Neural progenitor cell (in vitro differentiated cells): ENCODE measurements at regions not wholly inside any gene's neighbourhood (a gene's known extent, or its start where the extent isn't known, plus 50 kb on each side); places are given as distances from the start of the nearest gene placed in this dataset.
"Not testable (repeated sequence)": the region's sequence is repeated elsewhere in the genome, so short reads cannot be mapped to it uniquely, and the experiment has no call there.

Experiments
- EZH2phosphoT487 ChIP-seq: fragments of 200-600 bp; sonication (generic); IDR thresholded peaks from 2 replicates; pipeline ENCODE4 v1.6.1; 2017; ENCODE audit warnings: antibody characterized with exemption
- TF ChIP-seq, protein P1 (sequence below): fragments of 200-600 bp; sonication (generic); IDR thresholded peaks from 2 replicates; pipeline ENCODE4 v1.5.1; 2017; ENCODE audit warnings: antibody characterized with exemption, mild to moderate bottlenecking

GRCh38 chr1:121066925-121067324 is 117.2 kb downstream of the FAM72B start:
- TF ChIP-seq, protein P1, sequence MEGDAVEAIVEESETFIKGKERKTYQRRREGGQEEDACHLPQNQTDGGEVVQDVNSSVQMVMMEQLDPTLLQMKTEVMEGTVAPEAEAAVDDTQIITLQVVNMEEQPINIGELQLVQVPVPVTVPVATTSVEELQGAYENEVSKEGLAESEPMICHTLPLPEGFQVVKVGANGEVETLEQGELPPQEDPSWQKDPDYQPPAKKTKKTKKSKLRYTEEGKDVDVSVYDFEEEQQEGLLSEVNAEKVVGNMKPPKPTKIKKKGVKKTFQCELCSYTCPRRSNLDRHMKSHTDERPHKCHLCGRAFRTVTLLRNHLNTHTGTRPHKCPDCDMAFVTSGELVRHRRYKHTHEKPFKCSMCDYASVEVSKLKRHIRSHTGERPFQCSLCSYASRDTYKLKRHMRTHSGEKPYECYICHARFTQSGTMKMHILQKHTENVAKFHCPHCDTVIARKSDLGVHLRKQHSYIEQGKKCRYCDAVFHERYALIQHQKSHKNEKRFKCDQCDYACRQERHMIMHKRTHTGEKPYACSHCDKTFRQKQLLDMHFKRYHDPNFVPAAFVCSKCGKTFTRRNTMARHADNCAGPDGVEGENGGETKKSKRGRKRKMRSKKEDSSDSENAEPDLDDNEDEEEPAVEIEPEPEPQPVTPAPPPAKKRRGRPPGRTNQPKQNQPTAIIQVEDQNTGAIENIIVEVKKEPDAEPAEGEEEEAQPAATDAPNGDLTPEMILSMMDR = not testable (repeated sequence)
- not testable (repeated sequence) for TF ChIP-seq EZH2phosphoT487
